ENCODE measurements at regions not wholly inside any gene's neighbourhood (a gene's known extent, or its start where the extent isn't known, plus 50 kb on each side); places are given as distances from the start of the nearest gene placed in this dataset.
"Not testable (repeated sequence)": the region's sequence is repeated elsewhere in the genome, so short reads cannot be mapped to it uniquely, and the experiment has no call there.

- H3K9me3 ChIP-seq; H3K27me3 ChIP-seq; DNase-seq; H3K4me1 ChIP-seq; H3K36me3 ChIP-seq (ENCODE audit: low read depth, missing control alignments); H3K4me3 ChIP-seq; intact Hi-C loops (cut with DNase I; ENCODE audit: low total_unique reads); H3K27ac ChIP-seq: not testable (repeated sequence)
- no CpG with 5 or more reads among the region's 14 CpGs for WGBS, 2 donors
Measured at GRCh38 chr2:89537862-89538261, 846.4 kb downstream of the RPIA start.

- H3K27ac ChIP-seq; H3K36me3 ChIP-seq (ENCODE audit: low read depth, missing control alignments); H3K4me1 ChIP-seq; H3K27me3 ChIP-seq; H3K4me3 ChIP-seq; intact Hi-C loops (cut with DNase I; ENCODE audit: low total_unique reads); H3K9me3 ChIP-seq: not testable (repeated sequence)
- 82 to 85% methylated on average over 4 to 5 of the region's 8 CpGs for WGBS, 2 donors
- DNase-seq: peak; percentile 2
Measured at GRCh38 chr2:89544110-89544509, 852.6 kb downstream of the RPIA start.

GRCh38 chr2:89579154-89579553 is 887.7 kb downstream of the RPIA start:
- H3K36me3 ChIP-seq (ENCODE audit: low read depth, missing control alignments); H3K4me1 ChIP-seq; intact Hi-C loops (cut with DNase I; ENCODE audit: low total_unique reads); H3K27ac ChIP-seq; DNase-seq; H3K9me3 ChIP-seq; H3K27me3 ChIP-seq; H3K4me3 ChIP-seq: not testable (repeated sequence)
- 94% methylated on average over 5 of the region's 8 CpGs; no CpG with 5 or more reads in 1 of the 2 donors for WGBS, 2 donors

GRCh38 chr2:89582816-89583215 is 891.3 kb downstream of the RPIA start:
- H3K27ac ChIP-seq; DNase-seq; intact Hi-C loops (cut with DNase I; ENCODE audit: low total_unique reads); H3K27me3 ChIP-seq; H3K4me3 ChIP-seq; H3K36me3 ChIP-seq (ENCODE audit: low read depth, missing control alignments); H3K9me3 ChIP-seq; H3K4me1 ChIP-seq: not testable (repeated sequence)
- no CpG with 5 or more reads among the region's 17 CpGs for WGBS, 2 donors

GRCh38 chr2:89584046-89584445 is 892.6 kb downstream of the RPIA start:
- DNase-seq; H3K9me3 ChIP-seq; H3K27ac ChIP-seq; H3K4me1 ChIP-seq; H3K4me3 ChIP-seq; H3K27me3 ChIP-seq; H3K36me3 ChIP-seq (ENCODE audit: low read depth, missing control alignments); intact Hi-C loops (cut with DNase I; ENCODE audit: low total_unique reads): not testable (repeated sequence)
- WGBS, 2 donors: 85% methylated on average over 6 of the region's 14 CpGs; no CpG with 5 or more reads in 1 of the 2 donors

GRCh38 chr2:89584868-89585557 is 893.5 kb downstream of the RPIA start:
- 7% methylated on average over 2 of the region's 21 CpGs; no CpG with 5 or more reads in 1 of the 2 donors for WGBS, 2 donors
- DNase-seq; H3K4me1 ChIP-seq; H3K27ac ChIP-seq; intact Hi-C loops (cut with DNase I; ENCODE audit: low total_unique reads); H3K27me3 ChIP-seq; H3K36me3 ChIP-seq (ENCODE audit: low read depth, missing control alignments); H3K9me3 ChIP-seq: not testable (repeated sequence)
- peak overlapping the region; percentile 34 to 47 for H3K4me3 ChIP-seq

GRCh38 chr2:89585558-89585920 is 894.1 kb downstream of the RPIA start:
- H3K27ac ChIP-seq; intact Hi-C loops (cut with DNase I; ENCODE audit: low total_unique reads); H3K27me3 ChIP-seq; H3K36me3 ChIP-seq (ENCODE audit: low read depth, missing control alignments); H3K9me3 ChIP-seq; H3K4me1 ChIP-seq: not testable (repeated sequence)
- peak; percentile 85 for DNase-seq
- peak overlapping the region; percentile 34 to 47 for H3K4me3 ChIP-seq
- WGBS, 2 donors: 1 to 12% methylated on average over 25 to 30 of the region's 34 CpGs

- H3K36me3 ChIP-seq (ENCODE audit: low read depth, missing control alignments); H3K9me3 ChIP-seq; H3K4me3 ChIP-seq; DNase-seq; H3K4me1 ChIP-seq; intact Hi-C loops (cut with DNase I; ENCODE audit: low total_unique reads); H3K27me3 ChIP-seq; H3K27ac ChIP-seq: not testable (repeated sequence)
- WGBS, 2 donors: 45 to 64% methylated on average over 3 of the region's 4 CpGs
Measured at GRCh38 chr2:89599843-89600242, 908.4 kb downstream of the RPIA start.

- H3K9me3 ChIP-seq; H3K27me3 ChIP-seq; H3K27ac ChIP-seq; intact Hi-C loops (cut with DNase I; ENCODE audit: low total_unique reads); H3K4me3 ChIP-seq; DNase-seq; H3K36me3 ChIP-seq (ENCODE audit: low read depth, missing control alignments); H3K4me1 ChIP-seq: not testable (repeated sequence)
- WGBS, 2 donors: 40 to 68% methylated on average over 1 to 2 of the region's 2 CpGs
Measured at GRCh38 chr2:89606514-89606913, 915.0 kb downstream of the RPIA start.

- H3K36me3 ChIP-seq (ENCODE audit: low read depth, missing control alignments); DNase-seq; H3K27me3 ChIP-seq; H3K4me3 ChIP-seq; intact Hi-C loops (cut with DNase I; ENCODE audit: low total_unique reads); H3K4me1 ChIP-seq; H3K9me3 ChIP-seq; H3K27ac ChIP-seq: not testable (repeated sequence)
- WGBS, 2 donors: 70 to 80% methylated on average over 33 of the region's 33 CpGs
Measured at GRCh38 chr2:89610207-89610926, 918.9 kb downstream of the RPIA start.

GRCh38 chr2:89610927-89611515 is 919.5 kb downstream of the RPIA start:
- H3K4me3 ChIP-seq: peak overlapping the region in 1 of 2 donors; percentile 30
- H3K36me3 ChIP-seq (ENCODE audit: low read depth, missing control alignments); H3K27ac ChIP-seq; DNase-seq; H3K4me1 ChIP-seq; H3K27me3 ChIP-seq; intact Hi-C loops (cut with DNase I; ENCODE audit: low total_unique reads); H3K9me3 ChIP-seq: not testable (repeated sequence)
- 57 to 64% methylated on average over 35 to 37 of the region's 37 CpGs for WGBS, 2 donors

- peak overlapping the region in 1 of 2 donors; percentile 30 for H3K4me3 ChIP-seq
- 2 to 3% methylated on average over 12 to 38 of the region's 42 CpGs for WGBS, 2 donors
Measured at GRCh38 chr2:89611710-89612109, 920.2 kb downstream of the RPIA start.

More at GRCh38 chr2:89611710-89612109, 920.2 kb downstream of the RPIA start:
- H3K27ac ChIP-seq; H3K9me3 ChIP-seq; H3K4me1 ChIP-seq; H3K36me3 ChIP-seq (ENCODE audit: low read depth, missing control alignments); H3K27me3 ChIP-seq; DNase-seq; intact Hi-C loops (cut with DNase I; ENCODE audit: low total_unique reads): not testable (repeated sequence)

Measured in testis (tissue), 2 donors.